Colonic mucosa (tissue), 4 donors: ENCODE measurements at regions not wholly inside any gene's neighbourhood (a gene's known extent, or its start where the extent isn't known, plus 50 kb on each side); places are given as distances from the start of the nearest gene placed in this dataset.

Experiments used
- DNase-seq: peaks from one replicate; pipeline ENCODE4 v3.0.0-alpha.2; 2020
- H3K27ac ChIP-seq: fragments of 200-600 bp; one replicate; pipeline ENCODE4 v1.8.0; 2021
- H3K27me3 ChIP-seq: fragments of 200-600 bp; one replicate; pipeline ENCODE4 v1.8.0; 2021
- H3K36me3 ChIP-seq: fragments of 200-600 bp; one replicate; pipeline ENCODE4 v1.8.0; 2021
- H3K4me1 ChIP-seq: fragments of 200-600 bp; one replicate; pipeline ENCODE4 v1.8.0; 2021; ENCODE audit warnings: mild to moderate bottlenecking
- H3K4me3 ChIP-seq: fragments of 200-600 bp; one replicate; pipeline ENCODE4 v1.8.0; 2021
- H3K9ac ChIP-seq, 2 donors: one replicate each; pipeline ENCODE4 v1.7.0; 2013; ENCODE audit warnings: control low read depth in 2 of 2, low read depth in 2 of 2, low read length in 2 of 2
- H3K9me3 ChIP-seq: fragments of 200-600 bp; one replicate; pipeline ENCODE4 v1.8.0; 2021
- CTCF ChIP-seq: fragments of 200-600 bp; IDR thresholded peaks from one replicate; pipeline ENCODE4 v1.8.0; 2022; ENCODE audit warnings: antibody characterized with exemption, mild to moderate bottlenecking
- intact Hi-C: fragments of 100-400 bp; cut with DNase I; formaldehyde crosslinking; loops from one replicate; pipeline ENCODE4 v1.14.1; 2022
- donor health status: healthy.
- donor health status: DM: no; HTN: no; CAD: no.
- donor health status: DM: no; HTN: no; CAD: no.

- intact Hi-C loops, result no loop called here
- no peak overlapping the region for H3K27ac ChIP-seq
Measured at GRCh38 chr3:5321666-5322340, 134.3 kb downstream of the EDEM1 start.

GRCh38 chr3:5324780-5325179 lies 137.3 kb downstream of the EDEM1 start:
- no peak for DNase-seq
- TF ChIP-seq CTCF, result no peak
- no peaks in the 10 kb centered on the region for H3K36me3 ChIP-seq
- intact Hi-C loops, result no loop called here
- no peaks in the 10 kb centered on the region for H3K27me3 ChIP-seq
- no peak overlapping the region for H3K4me3 ChIP-seq
- H3K4me1 ChIP-seq, result no peaks in the 10 kb centered on the region
- H3K27ac ChIP-seq, result no peak overlapping the region
- no peaks in the 10 kb centered on the region for H3K9me3 ChIP-seq
- no peak overlapping the region for H3K9ac ChIP-seq

More at GRCh38 chr3:5321666-5322340, 134.3 kb downstream of the EDEM1 start:
- Histone ChIP-seq H3K9ac (no peak overlapping the region), H3K4me3 (no peak overlapping the region), H3K36me3 (no peaks in the 10 kb centered on the region), H3K4me1 (no peaks in the 10 kb centered on the region), H3K27me3 (no peaks in the 10 kb centered on the region), H3K9me3 (no peaks in the 10 kb centered on the region)
- DNase-seq, result no peak
- no peak for TF ChIP-seq CTCF

GRCh38 chr3:5330152-5330810 lies 142.8 kb downstream of the EDEM1 start:
- H3K4me1 ChIP-seq, result no peaks in the 10 kb centered on the region
- intact Hi-C loops, result no loop called here
- no peaks in the 10 kb centered on the region for H3K27me3 ChIP-seq
- no peak overlapping the region for H3K9ac ChIP-seq
- no peaks in the 10 kb centered on the region for H3K36me3 ChIP-seq
- H3K27ac ChIP-seq, result no peak overlapping the region
- no peak for TF ChIP-seq CTCF
- H3K9me3 ChIP-seq, result no peaks in the 10 kb centered on the region
- DNase-seq, result no peak
- no peak overlapping the region for H3K4me3 ChIP-seq

GRCh38 chr3:5331567-5332269 lies 144.2 kb downstream of the EDEM1 start:
- Histone ChIP-seq H3K36me3 (no peaks in the 10 kb centered on the region), H3K27me3 (no peaks in the 10 kb centered on the region)
- intact Hi-C loops, result no loop called here

More at GRCh38 chr3:5331567-5332269, 144.2 kb downstream of the EDEM1 start:
- no peak overlapping the region for H3K4me3 ChIP-seq
- no peak overlapping the region for H3K9ac ChIP-seq
- no peaks in the 10 kb centered on the region for H3K4me1 ChIP-seq
- H3K9me3 ChIP-seq, result no peaks in the 10 kb centered on the region
- no peak for TF ChIP-seq CTCF
- no peak overlapping the region for H3K27ac ChIP-seq
- no peak for DNase-seq
